Testis (tissue), 2 donors: ENCODE measurements at regions not wholly inside any gene's neighbourhood (a gene's known extent, or its start where the extent isn't known, plus 50 kb on each side); places are given as distances from the start of the nearest gene placed in this dataset.

Experiments used
- POLR2A ChIP-seq: fragments of 450-650 bp; IDR thresholded peaks from one replicate; pipeline ENCODE4 v1.6.1; 2017; ENCODE audit warnings: antibody characterized with exemption, mild to moderate bottlenecking, moderate library complexity
- TF ChIP-seq, protein P1 (sequence below), 3 experiments: fragments of 450-650 bp in 2 of 3; fragments of 200-600 bp in 1 of 3; sonication (generic) in 1 of 3; IDR thresholded peaks; one replicate each; pipeline ENCODE4 v1.5.1; 2016 to 2019; ENCODE audit warnings: antibody characterized with exemption in 3 of 3, mild to moderate bottlenecking in 2 of 3, moderate library complexity in 1 of 3

GRCh38 chr9:120236596-120236995 lies 343.4 kb downstream of the CDK5RAP2 start:
- TF ChIP-seq, protein P1, sequence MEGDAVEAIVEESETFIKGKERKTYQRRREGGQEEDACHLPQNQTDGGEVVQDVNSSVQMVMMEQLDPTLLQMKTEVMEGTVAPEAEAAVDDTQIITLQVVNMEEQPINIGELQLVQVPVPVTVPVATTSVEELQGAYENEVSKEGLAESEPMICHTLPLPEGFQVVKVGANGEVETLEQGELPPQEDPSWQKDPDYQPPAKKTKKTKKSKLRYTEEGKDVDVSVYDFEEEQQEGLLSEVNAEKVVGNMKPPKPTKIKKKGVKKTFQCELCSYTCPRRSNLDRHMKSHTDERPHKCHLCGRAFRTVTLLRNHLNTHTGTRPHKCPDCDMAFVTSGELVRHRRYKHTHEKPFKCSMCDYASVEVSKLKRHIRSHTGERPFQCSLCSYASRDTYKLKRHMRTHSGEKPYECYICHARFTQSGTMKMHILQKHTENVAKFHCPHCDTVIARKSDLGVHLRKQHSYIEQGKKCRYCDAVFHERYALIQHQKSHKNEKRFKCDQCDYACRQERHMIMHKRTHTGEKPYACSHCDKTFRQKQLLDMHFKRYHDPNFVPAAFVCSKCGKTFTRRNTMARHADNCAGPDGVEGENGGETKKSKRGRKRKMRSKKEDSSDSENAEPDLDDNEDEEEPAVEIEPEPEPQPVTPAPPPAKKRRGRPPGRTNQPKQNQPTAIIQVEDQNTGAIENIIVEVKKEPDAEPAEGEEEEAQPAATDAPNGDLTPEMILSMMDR (IDR thresholded peaks at IDR 0.05): no peak
- no peak for TF ChIP-seq POLR2A
